Medulla oblongata (tissue), 1 donor: ENCODE measurements at regions not wholly inside any gene's neighbourhood (a gene's known extent, or its start where the extent isn't known, plus 50 kb on each side); places are given as distances from the start of the nearest gene placed in this dataset.

Source experiments
- DNase-seq: peaks from one replicate; pipeline ENCODE4 v3.0.0-alpha.2; 2015; ENCODE audit errors: extremely low spot score

- no peak for DNase-seq
Observed at GRCh38 chr14:98808494-98809407, 463.2 kb downstream of the BCL11B start.

- DNase-seq, result no peak
Observed at GRCh38 chr14:98816195-98816594, 455.8 kb downstream of the BCL11B start.

- DNase-seq, result no peak
Observed at GRCh38 chr14:98816720-98817119, 455.3 kb downstream of the BCL11B start.

- DNase-seq, result no peak
Observed at GRCh38 chr14:98819132-98819866, 452.7 kb downstream of the BCL11B start.

GRCh38 chr14:98819867-98820206 lies 452.2 kb downstream of the BCL11B start:
- no peak for DNase-seq

- no peak for DNase-seq
Observed at GRCh38 chr14:98822917-98823316, 449.1 kb downstream of the BCL11B start.

- DNase-seq, result no peak
Observed at GRCh38 chr14:98826618-98827017, 445.4 kb downstream of the BCL11B start.

GRCh38 chr14:98834119-98834518 lies 437.9 kb downstream of the BCL11B start:
- DNase-seq, result no peak

- DNase-seq, result no peak
Observed at GRCh38 chr14:98835051-98835824, 436.8 kb downstream of the BCL11B start.

GRCh38 chr14:98835825-98836100 lies 436.2 kb downstream of the BCL11B start:
- no peak for DNase-seq

GRCh38 chr14:98840091-98840490 lies 431.9 kb downstream of the BCL11B start:
- DNase-seq, result no peak

GRCh38 chr14:98840511-98840910 lies 431.5 kb downstream of the BCL11B start:
- DNase-seq, result no peak

GRCh38 chr14:98844456-98844855 lies 427.5 kb downstream of the BCL11B start:
- DNase-seq, result no peak

GRCh38 chr14:98847521-98848468 lies 424.2 kb downstream of the BCL11B start:
- DNase-seq, result no peak

- no peak for DNase-seq
Observed at GRCh38 chr14:98853063-98853729, 418.8 kb downstream of the BCL11B start.

- DNase-seq, result no peak
Observed at GRCh38 chr14:98855926-98856715, 415.9 kb downstream of the BCL11B start.

GRCh38 chr14:98858158-98858557 lies 413.8 kb downstream of the BCL11B start:
- DNase-seq, result no peak

- no peak for DNase-seq
Observed at GRCh38 chr14:98858561-98858960, 413.4 kb downstream of the BCL11B start.

GRCh38 chr14:98859301-98859700 lies 412.7 kb downstream of the BCL11B start:
- DNase-seq, result no peak

GRCh38 chr14:98864211-98864610 lies 407.8 kb downstream of the BCL11B start:
- no peak for DNase-seq
